HG03378 (cell line): ENCODE measurements at regions not wholly inside any gene's neighbourhood (a gene's known extent, or its start where the extent isn't known, plus 50 kb on each side); places are given as distances from the start of the nearest gene placed in this dataset.
"Not testable (repeated sequence)": the region's sequence is repeated elsewhere in the genome, so short reads cannot be mapped to it uniquely, and the experiment has no call there.

ENCODE experiments used
- ATAC-seq: cut with Tn5 transposase; IDR thresholded peaks from one replicate; pipeline ENCODE4 v1.9.1; 2021; ENCODE audit warnings: mild to moderate bottlenecking, moderate library complexity; ENCODE audit not compliant: unreplicated experiment

- not testable (repeated sequence) for ATAC-seq
Observed at GRCh38 chr2:163132207-163132606, 293.6 kb upstream of the KCNH7 start.

GRCh38 chr2:163123526-163123925 lies 285.0 kb upstream of the KCNH7 start:
- no peak for ATAC-seq

- no peak for ATAC-seq
Observed at GRCh38 chr2:163122257-163122656, 283.7 kb upstream of the KCNH7 start.

GRCh38 chr2:163121483-163121882 lies 282.9 kb upstream of the KCNH7 start:
- ATAC-seq: no peak

DNA sequence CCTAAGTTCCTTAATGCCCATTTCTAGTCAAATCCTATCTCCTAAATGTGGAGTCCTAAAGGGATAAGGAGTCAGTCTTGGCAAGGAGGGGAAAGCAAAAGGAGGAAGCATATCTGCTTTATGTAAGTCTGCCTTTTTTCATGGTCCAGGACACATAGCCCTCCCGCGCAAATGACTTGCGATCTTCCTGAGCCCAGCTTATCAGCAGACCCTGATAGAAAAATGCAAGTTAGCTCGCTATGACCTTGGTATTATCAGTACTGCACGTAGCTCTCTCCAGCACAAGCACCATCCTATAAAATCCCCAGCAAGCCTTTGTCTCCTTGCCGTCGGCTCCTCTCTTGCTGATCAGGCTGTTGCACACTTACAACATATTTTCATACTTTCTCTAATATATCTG lies 281.4 kb upstream of the KCNH7 start:
- no peak for ATAC-seq

GRCh38 chr2:163086940-163087339 lies 248.4 kb upstream of the KCNH7 start:
- no peak for ATAC-seq

DNA sequence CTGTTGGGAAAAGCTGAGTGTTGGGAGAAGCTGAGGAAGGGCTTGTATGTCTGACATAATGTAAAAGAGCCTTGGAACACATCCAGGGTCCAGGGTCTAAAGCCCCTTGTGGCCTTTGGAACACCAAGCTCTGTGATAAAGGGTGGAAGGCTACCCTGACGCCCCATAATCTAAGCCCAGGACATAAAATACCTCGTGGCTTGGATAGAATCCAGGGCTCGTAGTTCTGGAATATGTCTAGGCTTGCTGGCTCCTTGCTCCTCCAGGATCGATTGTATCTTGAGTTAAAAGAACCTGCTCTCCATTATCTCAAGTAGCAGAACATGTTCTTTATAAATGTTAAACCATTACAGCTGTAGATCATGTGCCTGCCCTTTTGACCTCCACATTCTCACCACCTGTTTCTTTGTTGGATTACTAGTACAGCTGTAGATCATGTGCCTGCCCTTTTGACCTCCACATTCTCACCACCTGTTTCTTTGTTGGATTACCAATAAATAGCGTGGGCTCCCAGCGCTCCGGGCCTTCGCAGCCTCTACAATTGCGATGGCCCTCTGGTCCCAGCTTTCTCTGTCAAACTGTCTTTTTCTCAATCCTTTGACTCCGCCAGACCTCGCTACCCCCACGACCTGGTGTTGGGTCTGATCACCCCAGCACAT lies 246.9 kb upstream of the KCNH7 start:
- ATAC-seq: not testable (repeated sequence)

GRCh38 chr2:163081754-163082153 lies 243.2 kb upstream of the KCNH7 start:
- ATAC-seq: no peak

DNA sequence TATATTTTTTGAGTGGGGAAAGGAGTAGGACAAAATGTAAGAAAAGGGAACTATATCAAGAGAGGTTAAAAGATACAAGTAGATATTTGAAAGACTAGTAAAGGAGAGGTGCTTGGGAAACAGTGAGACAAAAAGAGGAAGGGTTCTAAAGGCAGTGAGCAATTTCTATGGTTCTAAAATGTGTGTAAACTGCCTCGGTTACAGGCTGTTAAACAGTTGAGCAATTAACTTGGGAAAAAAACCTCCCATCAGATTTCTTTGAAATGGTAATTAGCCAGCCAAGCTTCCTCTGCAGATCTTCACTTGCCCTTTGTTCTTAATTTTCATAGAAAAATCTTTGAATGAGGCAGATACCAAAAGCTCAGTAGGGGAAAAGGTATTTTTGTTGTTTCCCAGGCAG lies 238.7 kb upstream of the KCNH7 start:
- ATAC-seq: no peak

- ATAC-seq: no peak
Observed at GRCh38 chr2:163066085-163066484, 227.5 kb upstream of the KCNH7 start.

DNA sequence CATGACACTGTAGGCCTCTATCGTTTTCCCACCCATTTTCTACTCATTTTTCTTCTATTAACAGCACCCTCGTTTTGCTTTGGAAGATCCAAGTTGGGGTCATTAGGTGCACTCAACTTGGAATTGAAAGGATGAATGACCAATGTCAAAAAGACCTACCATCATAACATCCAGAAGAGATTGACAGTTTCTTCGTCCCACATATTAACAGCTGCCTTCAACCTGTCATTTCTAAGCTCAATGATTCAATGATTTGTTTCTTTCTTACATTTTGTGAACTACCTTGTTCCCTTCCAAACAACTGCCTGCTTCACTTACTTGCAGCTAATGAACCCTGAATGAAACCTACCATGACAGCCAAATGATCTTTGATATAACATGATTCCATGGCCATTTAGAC lies 224.0 kb upstream of the KCNH7 start:
- ATAC-seq: no peak

- ATAC-seq: no peak
Observed at GRCh38 chr2:163046615-163047014, 208.0 kb upstream of the KCNH7 start.

DNA sequence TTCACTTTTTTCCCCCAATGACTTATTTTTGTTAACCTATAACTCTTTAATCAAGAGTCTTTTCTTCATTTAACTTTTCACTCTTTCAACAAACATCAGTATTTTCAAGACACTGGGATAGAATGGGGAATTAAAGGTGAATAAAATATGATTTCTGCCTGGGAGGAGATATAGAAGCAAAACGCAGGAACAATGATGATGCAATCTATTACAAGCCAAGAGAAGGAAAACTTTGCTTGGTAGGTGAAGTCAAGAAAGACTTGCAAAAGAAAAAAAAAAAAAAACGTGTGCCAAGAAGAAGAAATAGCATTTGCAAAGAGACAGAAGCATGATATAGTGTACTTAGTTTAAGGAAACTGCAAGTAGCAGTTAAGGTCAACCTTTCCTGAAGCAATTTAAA lies 207.3 kb upstream of the KCNH7 start:
- ATAC-seq: no peak

DNA sequence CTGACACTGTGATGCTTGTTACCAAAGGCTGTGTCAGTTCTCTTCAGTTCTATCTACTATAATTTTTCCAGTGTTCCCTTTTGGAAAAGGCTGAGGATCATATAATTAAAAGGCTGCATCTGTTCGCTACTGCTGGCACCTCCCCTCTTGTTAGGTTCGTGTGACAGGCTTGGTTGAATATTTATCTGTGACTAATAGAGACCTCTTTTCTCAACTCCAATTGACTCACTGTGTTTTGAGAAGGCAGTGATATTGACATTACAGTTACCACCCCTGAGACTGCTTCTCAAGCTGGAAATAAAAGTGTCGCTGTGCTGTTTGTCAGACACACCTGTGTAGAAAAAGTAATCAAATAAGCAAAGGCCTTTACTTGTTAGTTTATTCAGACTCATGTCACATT lies 205.5 kb upstream of the KCNH7 start:
- ATAC-seq: no peak

DNA sequence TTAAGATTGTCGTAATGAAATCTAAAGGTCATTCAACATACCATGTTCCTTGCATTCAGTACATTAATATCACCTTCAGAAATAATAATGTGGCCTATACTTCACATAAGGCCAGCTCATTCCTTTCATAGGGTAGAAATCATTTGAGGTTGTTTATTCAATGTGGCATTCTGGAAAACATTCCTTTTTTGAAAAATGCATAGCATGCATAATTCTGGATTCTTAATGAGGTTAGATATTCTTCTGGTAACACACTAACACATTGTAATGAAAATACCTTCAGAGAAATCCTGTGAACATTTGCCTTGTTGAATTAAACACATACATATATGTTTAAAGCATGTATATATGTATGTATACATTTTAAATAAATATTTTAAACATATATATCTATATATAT lies 204.6 kb upstream of the KCNH7 start:
- no peak for ATAC-seq

GRCh38 chr2:163039266-163039665 lies 200.7 kb upstream of the KCNH7 start:
- ATAC-seq: no peak

- ATAC-seq: no peak
Observed at GRCh38 chr2:163028807-163029206, 190.2 kb upstream of the KCNH7 start.

DNA sequence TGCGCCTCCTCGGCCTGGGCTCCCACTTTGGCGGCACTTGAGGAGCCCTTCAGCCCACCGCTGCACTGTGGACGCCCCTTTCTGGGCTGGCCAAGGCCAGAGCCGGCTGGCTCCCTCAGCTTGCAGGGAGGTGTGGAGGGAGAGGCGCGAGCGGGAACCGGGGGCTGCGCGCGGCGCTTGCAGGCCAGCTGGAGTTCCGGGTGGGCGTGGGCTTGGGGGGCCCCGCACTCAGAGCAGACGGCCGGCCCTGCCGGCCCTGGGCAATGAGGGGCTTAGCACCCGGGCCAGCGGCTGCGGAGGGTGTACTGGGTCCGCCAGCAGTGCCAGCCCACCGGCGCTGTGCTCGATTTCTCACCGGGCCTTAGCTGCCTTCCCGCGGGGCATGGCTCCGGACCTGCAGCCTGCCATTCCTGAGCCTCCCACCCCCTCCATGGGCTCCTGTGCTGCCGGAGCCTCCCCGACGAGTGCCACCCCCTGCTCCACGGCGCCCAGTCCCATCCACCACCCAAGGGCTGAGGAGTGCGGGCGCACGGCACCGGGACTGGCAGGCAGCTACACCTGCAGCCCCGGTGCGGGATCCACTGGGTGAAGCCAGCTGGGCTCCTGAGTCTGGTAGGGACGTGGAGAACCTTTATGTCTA lies 187.7 kb upstream of the KCNH7 start:
- ATAC-seq: not testable (repeated sequence)

- ATAC-seq: not testable (repeated sequence)
Observed at GRCh38 chr2:163016882-163017281, 178.3 kb upstream of the KCNH7 start.

- ATAC-seq: no peak
Observed at GRCh38 chr2:163011000-163011399, 172.4 kb upstream of the KCNH7 start.

DNA sequence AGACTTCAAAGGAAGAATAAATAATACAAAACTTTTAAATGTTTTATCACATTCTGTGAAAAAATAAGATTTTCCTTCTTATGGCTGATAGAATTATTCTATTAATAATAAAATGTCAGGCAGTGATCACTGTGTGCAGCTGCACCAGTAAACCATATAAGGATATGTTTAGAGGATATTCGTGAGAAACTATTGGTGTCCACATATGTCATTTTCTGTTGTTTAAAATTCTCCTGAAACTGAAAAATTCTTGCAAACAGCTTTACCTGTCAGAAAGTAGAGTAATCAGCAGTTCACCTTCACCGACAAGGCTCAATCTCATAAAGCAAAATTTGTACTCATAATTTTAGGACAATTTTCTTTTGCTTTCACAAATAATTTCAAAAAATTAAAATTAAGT lies 170.1 kb upstream of the KCNH7 start:
- ATAC-seq: no peak

GRCh38 chr2:162994718-162995117 lies 156.2 kb upstream of the KCNH7 start:
- ATAC-seq: no peak

GRCh38 chr2:162992828-162993227 lies 154.3 kb upstream of the KCNH7 start:
- ATAC-seq: no peak
